B cell (primary cell): ENCODE measurements at regions not wholly inside any gene's neighbourhood (a gene's known extent, or its start where the extent isn't known, plus 50 kb on each side); places are given as distances from the start of the nearest gene placed in this dataset.
"Not testable (repeated sequence)": the region's sequence is repeated elsewhere in the genome, so short reads cannot be mapped to it uniquely, and the experiment has no call there.

Experiments
- ATAC-seq: fragments of 200-7000 bp; cut with Tn5 transposase; one replicate; pipeline ENCODE4 v1.10.0; 2021; ENCODE audit warnings: low read depth, mild to moderate bottlenecking, moderate number of reproducible peaks, moderate library complexity
- CTCF ChIA-PET: fragments of 350-600 bp; sonication (Branson Sonifier 250); formaldehyde crosslinking; loops from one replicate; lab custom pipeline; 2021; ENCODE audit warnings: antibody characterized with exemption, inconsistent platforms; lab: Charles Lee
- POLR2A ChIA-PET: fragments of 350-600 bp; sonication (Branson Sonifier 250); formaldehyde crosslinking; loops from one replicate; lab custom pipeline; 2021; ENCODE audit warnings: antibody characterized with exemption; lab: Charles Lee
- DNase-seq: peaks from one replicate; pipeline ENCODE4 v3.0.0; 2013
- H2AFZ ChIP-seq: 2 replicates; pipeline ENCODE4 v1.6.1; 2012; ENCODE audit warnings: mild to moderate bottlenecking, low read depth, low read length; ENCODE audit not compliant: insufficient read depth, poor library complexity, severe bottlenecking
- H3K27ac ChIP-seq, 2 donors: 1 replicate in 1 of 2; 2 replicates in 1 of 2; pipeline ENCODE4 v1.5.1; 2012 to 2013; ENCODE audit warnings: low read length in 2 of 2, mild to moderate bottlenecking in 2 of 2, moderate library complexity in 1 of 2
- H3K27me3 ChIP-seq, 4 experiments: fragments of 200-600 bp in 1 of 4; sonication (generic) in 1 of 4; replicated peaks in 1 of 4; 1 replicate in 2 of 4; 2 replicates in 2 of 4; pipeline versions ENCODE4 v1.6.1 to v1.7.0; 2013 to 2016; ENCODE audit warnings: low read length in 3 of 4, mild to moderate bottlenecking in 2 of 4, mixed read lengths in 1 of 4, moderate library complexity in 1 of 4; ENCODE audit not compliant: insufficient read depth in 4 of 4, control insufficient read depth in 3 of 4; ENCODE audit errors: control extremely low read depth in 1 of 4
- H3K36me3 ChIP-seq, 2 experiments: replicated peaks in 1 of 2; 1 replicate in 1 of 2; 2 replicates in 1 of 2; pipeline versions ENCODE4 v1.6.1 to v1.7.1; 2013; ENCODE audit warnings: low read length in 1 of 2; ENCODE audit not compliant: insufficient read depth in 2 of 2, control insufficient read depth in 1 of 2; ENCODE audit errors: control extremely low read depth in 1 of 2, extremely low read depth in 1 of 2
- H3K4me1 ChIP-seq, 2 donors: fragments of 200-600 bp in 1 of 2; sonication (generic) in 1 of 2; 1 replicate in 1 of 2; 2 replicates in 1 of 2; pipeline versions ENCODE4 v1.5.1 to v1.6.1; 2013 to 2017; ENCODE audit warnings: low read length in 2 of 2; ENCODE audit not compliant: control insufficient read depth in 2 of 2, insufficient read depth in 2 of 2
- H3K4me2 ChIP-seq: replicated peaks from 2 replicates; pipeline ENCODE3; 2012; ENCODE audit warnings: mild to moderate bottlenecking, low read depth, low read length; ENCODE audit not compliant: poor library complexity, severe bottlenecking
- H3K4me3 ChIP-seq, 5 experiments: fragments of 200-600 bp in 1 of 5; sonication (generic) in 1 of 5; 1 replicate in 3 of 5; 2 replicates in 2 of 5; pipeline versions ENCODE4 v1.5.1 to v1.7.0; 2011 to 2016; ENCODE audit warnings: low read length in 4 of 5, mild to moderate bottlenecking in 4 of 5, low read depth in 2 of 5, control low read depth in 1 of 5, moderate library complexity in 1 of 5; ENCODE audit not compliant: insufficient read depth in 1 of 5; ENCODE audit errors: control extremely low read depth in 1 of 5, extremely low read depth in 1 of 5
- H3K79me2 ChIP-seq: fragments of 200-600 bp; sonication (generic); one replicate; pipeline ENCODE4 v1.6.0; 2016; ENCODE audit warnings: low read length; ENCODE audit not compliant: control insufficient read depth, insufficient read depth
- H3K9ac ChIP-seq: fragments of 200-600 bp; sonication (generic); 2 replicates; pipeline ENCODE4 v1.6.1; 2017; ENCODE audit warnings: mild to moderate bottlenecking, low read length, moderate library complexity
- H3K9me3 ChIP-seq, 3 donors: one replicate each; pipeline versions ENCODE4 v1.6.1 to v1.7.1; 2013; ENCODE audit warnings: low read length in 2 of 3; ENCODE audit not compliant: control insufficient read depth in 2 of 3, insufficient read depth in 1 of 3; ENCODE audit errors: control extremely low read depth in 1 of 3
- H4K20me1 ChIP-seq: 2 replicates; pipeline ENCODE4 v1.6.0; 2012; ENCODE audit warnings: mild to moderate bottlenecking, low read length; ENCODE audit not compliant: insufficient read depth, control insufficient read depth, poor library complexity, severe bottlenecking
- H3K27ac Mint-ChIP-seq: one replicate; pipeline ENCODE4 v1.8.0; 2021; ENCODE audit warnings: mixed read lengths
- H3K27me3 Mint-ChIP-seq: one replicate; pipeline ENCODE4 v1.8.0; 2021; ENCODE audit warnings: mixed read lengths
- H3K4me1 Mint-ChIP-seq: one replicate; pipeline ENCODE4 v1.8.0; 2021; ENCODE audit warnings: mixed read lengths
- H3K4me3 Mint-ChIP-seq: one replicate; pipeline ENCODE4 v1.8.0; 2021; ENCODE audit warnings: mixed read lengths
- H3K9me3 Mint-ChIP-seq: one replicate; pipeline ENCODE4 v1.8.0; 2022; ENCODE audit warnings: mixed read lengths; ENCODE audit not compliant: insufficient read depth
- WGBS: methylation state at CpG from one replicate; pipeline ENCODE4 v1.1.5; 2013; ENCODE audit warnings: missing lambda C conversion rate; ENCODE audit not compliant: insufficient coverage; 5-methylcytosine and 5-hydroxymethylcytosine counted together
- intact Hi-C: fragments of 100-400 bp; cut with micrococcal nuclease; formaldehyde crosslinking; loops from one replicate; pipeline ENCODE4 v1.10.0; 2022

DNA sequence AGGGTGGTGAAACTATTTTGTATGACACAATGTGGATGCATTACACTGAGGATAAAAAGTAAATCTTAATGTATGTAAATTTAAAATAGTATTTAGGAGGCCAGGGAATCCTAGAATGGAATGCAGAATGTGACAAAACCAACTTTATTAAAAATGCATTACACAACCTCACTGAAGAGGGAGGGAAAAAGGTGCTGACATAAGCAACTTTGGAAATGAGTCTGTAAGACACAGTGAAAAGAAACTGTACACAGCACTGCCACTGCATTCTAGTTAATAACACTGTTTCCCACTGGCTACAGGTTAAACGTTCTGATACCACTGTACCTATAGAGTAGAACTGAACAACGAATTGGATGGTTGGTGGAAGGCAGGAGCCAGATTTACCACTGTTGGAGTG lies 308.8 kb upstream of the DPP6 start:
- H3K36me3 ChIP-seq, H3K4me1 Mint-ChIP-seq, H2AFZ ChIP-seq, ATAC-seq, CTCF ChIA-PET, H3K4me1 ChIP-seq, intact Hi-C loops, H3K4me2 ChIP-seq, H3K27ac ChIP-seq, H3K4me3 Mint-ChIP-seq, H3K27me3 ChIP-seq, POLR2A ChIA-PET, H3K27me3 Mint-ChIP-seq, H3K4me3 ChIP-seq, H3K9ac ChIP-seq, H3K9me3 ChIP-seq, H4K20me1 ChIP-seq, H3K9me3 Mint-ChIP-seq, H3K79me2 ChIP-seq, H3K27ac Mint-ChIP-seq, DNase-seq: not testable (repeated sequence)
- WGBS = 50% methylated on average over 1 of the region's 2 CpGs

DNA sequence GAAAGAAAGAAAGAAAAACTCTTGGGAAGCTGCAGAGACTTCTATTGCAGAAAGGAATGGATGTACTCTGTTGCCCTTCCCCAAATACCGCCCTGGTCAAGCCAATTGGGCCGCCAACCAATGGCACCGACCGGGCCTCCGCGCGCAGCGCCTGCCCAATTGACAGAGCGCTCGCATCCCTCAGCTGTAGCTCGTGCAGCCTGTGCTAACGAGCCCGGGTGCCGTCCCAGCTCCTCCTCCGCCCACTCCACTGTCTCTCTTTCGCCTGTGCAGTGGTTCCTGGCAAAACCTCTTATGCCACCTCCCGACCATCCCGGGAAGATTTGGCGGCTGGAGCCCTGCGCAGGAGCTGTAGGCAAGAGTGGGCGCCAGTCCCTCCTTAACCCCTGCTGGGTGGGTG lies 304.2 kb upstream of the DPP6 start:
- CTCF ChIA-PET, H3K9ac ChIP-seq, H3K27me3 Mint-ChIP-seq, H3K79me2 ChIP-seq, H3K36me3 ChIP-seq, H4K20me1 ChIP-seq, intact Hi-C loops, H3K4me1 Mint-ChIP-seq, H3K9me3 Mint-ChIP-seq, H3K4me1 ChIP-seq, H2AFZ ChIP-seq, H3K9me3 ChIP-seq, POLR2A ChIA-PET, H3K27ac Mint-ChIP-seq, H3K4me2 ChIP-seq, H3K4me3 ChIP-seq, H3K27me3 ChIP-seq, ATAC-seq, H3K4me3 Mint-ChIP-seq, H3K27ac ChIP-seq, DNase-seq: not testable (repeated sequence)
- WGBS = 44% methylated on average over 4 of the region's 21 CpGs

DNA sequence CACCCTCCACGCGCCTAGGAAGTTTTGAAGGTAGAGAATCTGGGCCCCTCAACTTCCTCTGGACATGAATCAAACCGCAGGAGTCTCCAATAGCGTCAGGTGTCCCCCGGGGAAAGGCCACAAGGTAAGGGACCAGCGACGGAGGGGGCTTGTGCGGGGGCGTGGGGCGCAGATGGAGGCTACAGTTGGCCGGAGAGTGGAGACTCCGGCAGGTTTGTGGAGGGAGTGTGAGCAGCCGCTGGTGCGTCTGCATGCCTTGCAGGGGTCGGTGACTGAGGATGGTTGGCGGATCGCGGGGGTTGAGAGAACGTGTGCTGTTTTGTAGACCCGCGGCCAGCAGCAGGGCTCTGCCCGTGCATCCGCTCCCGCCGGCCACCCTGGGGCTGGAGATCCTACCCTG lies 303.3 kb upstream of the DPP6 start:
- ATAC-seq, H3K27ac Mint-ChIP-seq, DNase-seq, H3K4me3 ChIP-seq, H3K9ac ChIP-seq, intact Hi-C loops, H3K4me2 ChIP-seq, H3K27me3 Mint-ChIP-seq, POLR2A ChIA-PET, H4K20me1 ChIP-seq, H3K4me1 ChIP-seq, H3K4me1 Mint-ChIP-seq, CTCF ChIA-PET, H3K79me2 ChIP-seq, H3K27ac ChIP-seq, H3K4me3 Mint-ChIP-seq, H2AFZ ChIP-seq, H3K9me3 ChIP-seq, H3K27me3 ChIP-seq, H3K9me3 Mint-ChIP-seq, H3K36me3 ChIP-seq: not testable (repeated sequence)
- 19% methylated on average over 18 of the region's 25 CpGs for WGBS

DNA sequence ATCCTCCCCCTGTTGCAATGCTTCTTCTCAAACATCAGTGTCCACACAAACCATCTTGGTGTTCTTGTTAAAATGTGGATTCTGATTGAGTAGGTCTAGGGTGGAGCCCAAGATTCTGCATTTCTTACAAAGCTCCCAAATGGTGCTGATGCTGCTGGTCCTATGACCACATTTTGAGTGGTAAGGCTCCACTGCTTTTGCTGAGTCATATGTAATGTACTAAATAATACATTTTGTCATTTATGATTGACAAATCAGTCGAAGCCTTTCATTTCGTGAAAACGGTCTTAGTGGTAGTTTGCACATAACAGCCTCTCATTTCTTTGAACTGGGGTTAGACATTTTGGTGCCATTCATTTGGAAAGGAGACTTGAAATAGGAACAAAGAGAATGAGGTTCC lies 286.3 kb upstream of the DPP6 start:
- intact Hi-C loops, H2AFZ ChIP-seq, H3K4me3 Mint-ChIP-seq, DNase-seq, H3K9ac ChIP-seq, H3K27me3 ChIP-seq, H3K27ac Mint-ChIP-seq, ATAC-seq, H3K4me1 ChIP-seq, H3K4me3 ChIP-seq, H3K36me3 ChIP-seq, H3K79me2 ChIP-seq, H3K27ac ChIP-seq, H3K9me3 Mint-ChIP-seq, H3K9me3 ChIP-seq, H4K20me1 ChIP-seq, CTCF ChIA-PET, H3K4me1 Mint-ChIP-seq, H3K4me2 ChIP-seq, POLR2A ChIA-PET, H3K27me3 Mint-ChIP-seq: not testable (repeated sequence)
- WGBS = no CpG with 5 or more reads among the region's 3 CpGs
